B cell (primary cell): ENCODE measurements at regions not wholly inside any gene's neighbourhood (a gene's known extent, or its start where the extent isn't known, plus 50 kb on each side); places are given as distances from the start of the nearest gene placed in this dataset.

ENCODE experiments used
- ATAC-seq: fragments of 200-7000 bp; cut with Tn5 transposase; one replicate; pipeline ENCODE4 v1.10.0; 2021; ENCODE audit warnings: low read depth, mild to moderate bottlenecking, moderate number of reproducible peaks, moderate library complexity
- CTCF ChIA-PET: fragments of 350-600 bp; sonication (Branson Sonifier 250); formaldehyde crosslinking; loops from one replicate; lab custom pipeline; 2021; ENCODE audit warnings: antibody characterized with exemption, inconsistent platforms; lab: Charles Lee
- POLR2A ChIA-PET: fragments of 350-600 bp; sonication (Branson Sonifier 250); formaldehyde crosslinking; loops from one replicate; lab custom pipeline; 2021; ENCODE audit warnings: antibody characterized with exemption; lab: Charles Lee
- DNase-seq: peaks from one replicate; pipeline ENCODE4 v3.0.0; 2013
- H2AFZ ChIP-seq: 2 replicates; pipeline ENCODE4 v1.6.1; 2012; ENCODE audit warnings: mild to moderate bottlenecking, low read depth, low read length; ENCODE audit not compliant: insufficient read depth, poor library complexity, severe bottlenecking
- H3K27ac ChIP-seq, 2 donors: 1 replicate in 1 of 2; 2 replicates in 1 of 2; pipeline ENCODE4 v1.5.1; 2012 to 2013; ENCODE audit warnings: low read length in 2 of 2, mild to moderate bottlenecking in 2 of 2, moderate library complexity in 1 of 2
- H3K27me3 ChIP-seq, 4 experiments: fragments of 200-600 bp in 1 of 4; sonication (generic) in 1 of 4; replicated peaks in 1 of 4; 1 replicate in 2 of 4; 2 replicates in 2 of 4; pipeline versions ENCODE4 v1.6.1 to v1.7.0; 2013 to 2016; ENCODE audit warnings: low read length in 3 of 4, mild to moderate bottlenecking in 2 of 4, mixed read lengths in 1 of 4, moderate library complexity in 1 of 4; ENCODE audit not compliant: insufficient read depth in 4 of 4, control insufficient read depth in 3 of 4; ENCODE audit errors: control extremely low read depth in 1 of 4
- H3K36me3 ChIP-seq, 2 experiments: replicated peaks in 1 of 2; 1 replicate in 1 of 2; 2 replicates in 1 of 2; pipeline versions ENCODE4 v1.6.1 to v1.7.1; 2013; ENCODE audit warnings: low read length in 1 of 2; ENCODE audit not compliant: insufficient read depth in 2 of 2, control insufficient read depth in 1 of 2; ENCODE audit errors: control extremely low read depth in 1 of 2, extremely low read depth in 1 of 2
- H3K4me1 ChIP-seq, 2 donors: fragments of 200-600 bp in 1 of 2; sonication (generic) in 1 of 2; 1 replicate in 1 of 2; 2 replicates in 1 of 2; pipeline versions ENCODE4 v1.5.1 to v1.6.1; 2013 to 2017; ENCODE audit warnings: low read length in 2 of 2; ENCODE audit not compliant: control insufficient read depth in 2 of 2, insufficient read depth in 2 of 2
- H3K4me2 ChIP-seq: replicated peaks from 2 replicates; pipeline ENCODE3; 2012; ENCODE audit warnings: mild to moderate bottlenecking, low read depth, low read length; ENCODE audit not compliant: poor library complexity, severe bottlenecking
- H3K4me3 ChIP-seq, 5 experiments: fragments of 200-600 bp in 1 of 5; sonication (generic) in 1 of 5; 1 replicate in 3 of 5; 2 replicates in 2 of 5; pipeline versions ENCODE4 v1.5.1 to v1.7.0; 2011 to 2016; ENCODE audit warnings: low read length in 4 of 5, mild to moderate bottlenecking in 4 of 5, low read depth in 2 of 5, control low read depth in 1 of 5, moderate library complexity in 1 of 5; ENCODE audit not compliant: insufficient read depth in 1 of 5; ENCODE audit errors: control extremely low read depth in 1 of 5, extremely low read depth in 1 of 5
- H3K79me2 ChIP-seq: fragments of 200-600 bp; sonication (generic); one replicate; pipeline ENCODE4 v1.6.0; 2016; ENCODE audit warnings: low read length; ENCODE audit not compliant: control insufficient read depth, insufficient read depth
- H3K9ac ChIP-seq: fragments of 200-600 bp; sonication (generic); 2 replicates; pipeline ENCODE4 v1.6.1; 2017; ENCODE audit warnings: mild to moderate bottlenecking, low read length, moderate library complexity
- H3K9me3 ChIP-seq, 3 donors: one replicate each; pipeline versions ENCODE4 v1.6.1 to v1.7.1; 2013; ENCODE audit warnings: low read length in 2 of 3; ENCODE audit not compliant: control insufficient read depth in 2 of 3, insufficient read depth in 1 of 3; ENCODE audit errors: control extremely low read depth in 1 of 3
- H4K20me1 ChIP-seq: 2 replicates; pipeline ENCODE4 v1.6.0; 2012; ENCODE audit warnings: mild to moderate bottlenecking, low read length; ENCODE audit not compliant: insufficient read depth, control insufficient read depth, poor library complexity, severe bottlenecking
- H3K27ac Mint-ChIP-seq: one replicate; pipeline ENCODE4 v1.8.0; 2021; ENCODE audit warnings: mixed read lengths
- H3K27me3 Mint-ChIP-seq: one replicate; pipeline ENCODE4 v1.8.0; 2021; ENCODE audit warnings: mixed read lengths
- H3K4me1 Mint-ChIP-seq: one replicate; pipeline ENCODE4 v1.8.0; 2021; ENCODE audit warnings: mixed read lengths
- H3K4me3 Mint-ChIP-seq: one replicate; pipeline ENCODE4 v1.8.0; 2021; ENCODE audit warnings: mixed read lengths
- H3K9me3 Mint-ChIP-seq: one replicate; pipeline ENCODE4 v1.8.0; 2022; ENCODE audit warnings: mixed read lengths; ENCODE audit not compliant: insufficient read depth
- CTCF ChIP-seq: fragments of 200-600 bp; IDR thresholded peaks from one replicate; pipeline ENCODE4 v1.8.0; 2022; ENCODE audit warnings: antibody characterized with exemption, mild to moderate bottlenecking
- EZH2 ChIP-seq: IDR thresholded peaks from 2 replicates; pipeline ENCODE4 v1.6.1; 2012; ENCODE audit warnings: borderline replicate concordance, low read depth, mild to moderate bottlenecking, moderate library complexity, low read length; ENCODE audit not compliant: insufficient read depth, poor library complexity, severe bottlenecking
- WGBS: methylation state at CpG from one replicate; pipeline ENCODE4 v1.1.5; 2013; ENCODE audit warnings: missing lambda C conversion rate; ENCODE audit not compliant: insufficient coverage; 5-methylcytosine and 5-hydroxymethylcytosine counted together
- intact Hi-C: fragments of 100-400 bp; cut with micrococcal nuclease; formaldehyde crosslinking; loops from one replicate; pipeline ENCODE4 v1.10.0; 2022

- H4K20me1 ChIP-seq, result no peaks in the 10 kb centered on the region
- Mint-ChIP-seq H3K9me3 (no peaks in the 10 kb centered on the region), H3K4me3 (no peak overlapping the region), H3K4me1 (no peaks in the 10 kb centered on the region), H3K27ac (no peak overlapping the region), H3K27me3 (no peaks in the 10 kb centered on the region)
- no peak for DNase-seq
- 80% methylated on average over 3 of the region's 4 CpGs for whole genome bisulfite sequencing
- H3K36me3 ChIP-seq, result no peaks in the 10 kb centered on the region
- H3K4me3 ChIP-seq, result no peak overlapping the region
- no peak for ATAC-seq
- no peak overlapping the region for H3K27ac ChIP-seq
- CTCF ChIA-PET, result no interaction called here
- POLR2A ChIA-PET, result no interaction called here
- intact Hi-C loops, result no loop called here
- no peaks in the 10 kb centered on the region for H3K79me2 ChIP-seq
- TF ChIP-seq CTCF, result no peak
- TF ChIP-seq EZH2, result no peak
- no peak overlapping the region for H2AFZ ChIP-seq
- peaks cover 0 to 16% (median 2%) of the 10 kb centered on the region in 3 donors for H3K9me3 ChIP-seq
- no peak overlapping the region for H3K4me2 ChIP-seq
- H3K4me1 ChIP-seq, result no peaks in the 10 kb centered on the region
- no peak overlapping the region for H3K9ac ChIP-seq
- H3K27me3 ChIP-seq, result no peaks in the 10 kb centered on the region
Observed at GRCh38 chr4:188300385-188300784, 161.1 kb downstream of the TRIML1 start.

GRCh38 chr4:188305690-188306089 lies 166.4 kb downstream of the TRIML1 start:
- no peak overlapping the region for H3K4me3 Mint-ChIP-seq
- ATAC-seq, result no peak
- H3K27ac Mint-ChIP-seq, result no peak overlapping the region

More at GRCh38 chr4:188305690-188306089, 166.4 kb downstream of the TRIML1 start:
- H3K4me1 ChIP-seq, result no peaks in the 10 kb centered on the region
- ChIA-PET CTCF (no interaction called here), POLR2A (no interaction called here)
- Mint-ChIP-seq H3K9me3 (peaks cover 2% of the 10 kb centered on the region), H3K27me3 (no peaks in the 10 kb centered on the region), H3K4me1 (no peaks in the 10 kb centered on the region)
- peaks cover 0 to 14% (median 2%) of the 10 kb centered on the region in 3 donors for H3K9me3 ChIP-seq
- no peak overlapping the region for H3K4me3 ChIP-seq
- no peaks in the 10 kb centered on the region for H4K20me1 ChIP-seq
- H3K27ac ChIP-seq, result no peak overlapping the region
- no peak overlapping the region for H3K4me2 ChIP-seq
- no peaks in the 10 kb centered on the region for H3K79me2 ChIP-seq
- H3K9ac ChIP-seq, result no peak overlapping the region
- H3K36me3 ChIP-seq, result no peaks in the 10 kb centered on the region
- intact Hi-C loops, result no loop called here
- no peak overlapping the region for H2AFZ ChIP-seq
- H3K27me3 ChIP-seq, result no peaks in the 10 kb centered on the region
- no CpG with 5 or more reads among the region's 2 CpGs for WGBS
- DNase-seq, result no peak
- TF ChIP-seq EZH2 (no peak), CTCF (no peak)
